CD4-positive, CD25-positive, alpha-beta regulatory T cell (primary cell): ENCODE measurements at regions not wholly inside any gene's neighbourhood (a gene's known extent, or its start where the extent isn't known, plus 50 kb on each side); places are given as distances from the start of the nearest gene placed in this dataset.

Experiments
- ATAC-seq, 2 donors: fragments of 150-1000 bp; cut with Tn5 transposase; one replicate each; pipeline ENCODE4 v1.10.0; 2021; ENCODE audit warnings: low read depth in 2 of 2, moderate number of reproducible peaks in 2 of 2, moderate library complexity in 1 of 2
- DNase-seq, 3 donors: peaks; one replicate each; pipeline versions ENCODE4 v3.0.0 to v3.0.0-alpha.2; 2012 to 2022; ENCODE audit warnings: mixed read lengths in 1 of 3
- H3K27ac ChIP-seq: one replicate; pipeline ENCODE4 v1.7.0; 2013; ENCODE audit warnings: mild to moderate bottlenecking, low read length; ENCODE audit not compliant: insufficient read depth, poor library complexity, severe bottlenecking
- H3K27me3 ChIP-seq: one replicate; pipeline ENCODE4 v1.7.0; 2013; ENCODE audit warnings: low read length; ENCODE audit not compliant: control insufficient read depth, insufficient read depth
- H3K36me3 ChIP-seq: one replicate; pipeline ENCODE4 v1.7.0; 2013; ENCODE audit warnings: mild to moderate bottlenecking, low read length, moderate library complexity; ENCODE audit not compliant: control insufficient read depth, insufficient read depth
- H3K4me1 ChIP-seq: 2 replicates; pipeline ENCODE4 v1.7.0; 2013; ENCODE audit warnings: mild to moderate bottlenecking, low read length; ENCODE audit not compliant: insufficient read depth, control insufficient read depth, poor library complexity, severe bottlenecking
- H3K4me3 ChIP-seq: one replicate; pipeline ENCODE4 v1.7.0; 2013; ENCODE audit warnings: low read depth, mild to moderate bottlenecking, low read length, moderate library complexity
- H3K9me3 ChIP-seq, 2 experiments: 1 replicate in 1 of 2; 2 replicates in 1 of 2; pipeline ENCODE4 v1.7.0; 2013; ENCODE audit warnings: low read length in 2 of 2, mild to moderate bottlenecking in 1 of 2, moderate library complexity in 1 of 2; ENCODE audit not compliant: control insufficient read depth in 2 of 2
- H3K27ac Mint-ChIP-seq, 3 donors: one replicate each; pipeline ENCODE4 v1.8.0; 2020 to 2022; ENCODE audit warnings: mild to moderate bottlenecking in 3 of 3, mixed read lengths in 3 of 3, moderate library complexity in 2 of 3
- H3K27me3 Mint-ChIP-seq: one replicate; pipeline ENCODE4 v1.8.0; 2022; ENCODE audit warnings: mild to moderate bottlenecking, mixed read lengths
- H3K36me3 Mint-ChIP-seq: one replicate; pipeline ENCODE4 v1.8.0; 2020; ENCODE audit warnings: mixed read lengths
- H3K4me1 Mint-ChIP-seq, 4 donors: one replicate each; pipeline ENCODE4 v1.8.0; 2020 to 2022; ENCODE audit warnings: mixed read lengths in 4 of 4, mild to moderate bottlenecking in 1 of 4
- H3K4me3 Mint-ChIP-seq, 4 donors: one replicate each; pipeline ENCODE4 v1.8.0; 2020 to 2022; ENCODE audit warnings: mild to moderate bottlenecking in 4 of 4, mixed read lengths in 4 of 4, moderate library complexity in 3 of 4
- H3K9me3 Mint-ChIP-seq, 7 donors: one replicate each; pipeline ENCODE4 v1.8.0; 2020 to 2022; ENCODE audit warnings: mixed read lengths in 7 of 7, mild to moderate bottlenecking in 3 of 7, moderate library complexity in 2 of 7

- no peak overlapping the region for H3K27ac ChIP-seq
These were observed 115.7 kb upstream of the PRMT8 start for GRCh38 chr12:3375326-3375725.

GRCh38 chr12:3376779-3377455 is 114.1 kb upstream of the PRMT8 start:
- ATAC-seq: no peak
- H3K4me1 ChIP-seq: no peaks in the 10 kb centered on the region
- H3K36me3 Mint-ChIP-seq: no peaks in the 10 kb centered on the region
- H3K27ac ChIP-seq: no peak overlapping the region
- H3K9me3 Mint-ChIP-seq: peaks cover 0 to 6% (median 0%) of the 10 kb centered on the region in 7 donors
- no peaks in the 10 kb centered on the region for H3K36me3 ChIP-seq
- no peak for DNase-seq
- no peak overlapping the region for H3K4me3 Mint-ChIP-seq
- H3K27ac Mint-ChIP-seq: no peak overlapping the region
- no peak overlapping the region for H3K4me3 ChIP-seq
- H3K27me3 ChIP-seq: no peaks in the 10 kb centered on the region
- peaks cover 28% of the 10 kb centered on the region for H3K27me3 Mint-ChIP-seq
- H3K4me1 Mint-ChIP-seq: no peaks in the 10 kb centered on the region
- no peaks in the 10 kb centered on the region for H3K9me3 ChIP-seq

More at GRCh38 chr12:3375326-3375725, 115.7 kb upstream of the PRMT8 start:
- no peak overlapping the region for H3K27ac Mint-ChIP-seq
- no peak for ATAC-seq
- H3K9me3 Mint-ChIP-seq: peaks cover 0 to 6% (median 0%) of the 10 kb centered on the region in 7 donors
- no peaks in the 10 kb centered on the region for H3K36me3 Mint-ChIP-seq
- H3K27me3 ChIP-seq: peaks cover 4% of the 10 kb centered on the region
- no peaks in the 10 kb centered on the region for H3K4me1 ChIP-seq
- H3K27me3 Mint-ChIP-seq: peaks cover 18% of the 10 kb centered on the region
- no peaks in the 10 kb centered on the region for H3K9me3 ChIP-seq
- no peak for DNase-seq
- H3K4me3 Mint-ChIP-seq: no peak overlapping the region
- H3K36me3 ChIP-seq: no peaks in the 10 kb centered on the region
- no peaks in the 10 kb centered on the region for H3K4me1 Mint-ChIP-seq
- no peak overlapping the region for H3K4me3 ChIP-seq

- Mint-ChIP-seq H3K9me3 (peaks cover 0 to 6% (median 0%) of the 10 kb centered on the region in 7 donors), H3K4me1 (no peaks in the 10 kb centered on the region), H3K27ac (no peak overlapping the region), H3K4me3 (no peak overlapping the region), H3K27me3 (peaks cover 33% of the 10 kb centered on the region), H3K36me3 (no peaks in the 10 kb centered on the region)
- H3K4me1 ChIP-seq: no peaks in the 10 kb centered on the region
- no peaks in the 10 kb centered on the region for H3K36me3 ChIP-seq
- ATAC-seq (no peak), DNase-seq (no peak)
- H3K27me3 ChIP-seq: no peaks in the 10 kb centered on the region
- no peak overlapping the region for H3K4me3 ChIP-seq
- H3K9me3 ChIP-seq: no peaks in the 10 kb centered on the region
- no peak overlapping the region for H3K27ac ChIP-seq
These were observed 112.3 kb upstream of the PRMT8 start for GRCh38 chr12:3378655-3379054.

- Histone ChIP-seq H3K4me1 (no peaks in the 10 kb centered on the region), H3K36me3 (no peaks in the 10 kb centered on the region), H3K9me3 (no peaks in the 10 kb centered on the region), H3K4me3 (no peak overlapping the region), H3K27ac (no peak overlapping the region), H3K27me3 (no peaks in the 10 kb centered on the region)
- no peak overlapping the region for H3K27ac Mint-ChIP-seq
- H3K9me3 Mint-ChIP-seq: peaks cover 0 to 6% (median 0%) of the 10 kb centered on the region in 7 donors
- no peaks in the 10 kb centered on the region for H3K36me3 Mint-ChIP-seq
- peaks cover 33% of the 10 kb centered on the region for H3K27me3 Mint-ChIP-seq
- H3K4me1 Mint-ChIP-seq: no peaks in the 10 kb centered on the region
- H3K4me3 Mint-ChIP-seq: no peak overlapping the region
- DNase-seq (no peak), ATAC-seq (no peak)
These were observed 111.9 kb upstream of the PRMT8 start for GRCh38 chr12:3379079-3379478.

- Mint-ChIP-seq H3K27me3 (peaks cover 34% of the 10 kb centered on the region), H3K9me3 (peaks cover 0 to 6% (median 0%) of the 10 kb centered on the region in 7 donors), H3K4me1 (no peaks in the 10 kb centered on the region), H3K36me3 (no peaks in the 10 kb centered on the region), H3K27ac (no peak overlapping the region), H3K4me3 (no peak overlapping the region)
- Histone ChIP-seq H3K27ac (no peak overlapping the region), H3K27me3 (no peaks in the 10 kb centered on the region), H3K9me3 (no peaks in the 10 kb centered on the region), H3K36me3 (no peaks in the 10 kb centered on the region), H3K4me1 (no peaks in the 10 kb centered on the region), H3K4me3 (no peak overlapping the region)
- DNase-seq (no peak), ATAC-seq (no peak)
These were observed 110.6 kb upstream of the PRMT8 start for GRCh38 chr12:3380200-3381043.

GRCh38 chr12:3381059-3382047 is 109.7 kb upstream of the PRMT8 start:
- Histone ChIP-seq H3K9me3 (no peaks in the 10 kb centered on the region), H3K27me3 (no peaks in the 10 kb centered on the region), H3K27ac (no peak overlapping the region), H3K36me3 (no peaks in the 10 kb centered on the region), H3K4me3 (no peak overlapping the region), H3K4me1 (no peaks in the 10 kb centered on the region)
- peaks cover 0 to 6% (median 0%) of the 10 kb centered on the region in 7 donors for H3K9me3 Mint-ChIP-seq
- H3K27me3 Mint-ChIP-seq: peaks cover 28% of the 10 kb centered on the region
- ATAC-seq (no peak), DNase-seq (no peak)
- no peak overlapping the region for H3K27ac Mint-ChIP-seq
- H3K4me3 Mint-ChIP-seq: no peak overlapping the region
- no peaks in the 10 kb centered on the region for H3K4me1 Mint-ChIP-seq
- no peaks in the 10 kb centered on the region for H3K36me3 Mint-ChIP-seq

GRCh38 chr12:3389986-3390385 is 101.0 kb upstream of the PRMT8 start:
- H3K36me3 ChIP-seq: no peaks in the 10 kb centered on the region
- peaks cover 0 to 3% (median 2%) of the 10 kb centered on the region in 7 donors for H3K9me3 Mint-ChIP-seq
- ATAC-seq: no peak
- no peak overlapping the region for H3K27ac ChIP-seq
- no peak overlapping the region for H3K27ac Mint-ChIP-seq
- H3K36me3 Mint-ChIP-seq: no peaks in the 10 kb centered on the region
- no peak overlapping the region for H3K4me3 ChIP-seq
- H3K4me1 ChIP-seq: no peaks in the 10 kb centered on the region
- no peaks in the 10 kb centered on the region for H3K4me1 Mint-ChIP-seq
- peaks cover 8% of the 10 kb centered on the region for H3K27me3 Mint-ChIP-seq
- H3K4me3 Mint-ChIP-seq: no peak overlapping the region
- H3K27me3 ChIP-seq: no peaks in the 10 kb centered on the region
- no peaks in the 10 kb centered on the region for H3K9me3 ChIP-seq
- no peak for DNase-seq
